GM21786 (cell line): ENCODE measurements at regions not wholly inside any gene's neighbourhood (a gene's known extent, or its start where the extent isn't known, plus 50 kb on each side); places are given as distances from the start of the nearest gene placed in this dataset.

ENCODE experiments used
- ATAC-seq: cut with Tn5 transposase; IDR thresholded peaks from one replicate; pipeline ENCODE4 v1.9.1; 2021; ENCODE audit not compliant: unreplicated experiment

- no peak for ATAC-seq
Measured at GRCh38 chr14:62631176-62631575, 414.1 kb downstream of the KCNH5 start.

GRCh38 chr14:62632771-62633170, 412.5 kb downstream of the KCNH5 start:
- no peak for ATAC-seq

DNA sequence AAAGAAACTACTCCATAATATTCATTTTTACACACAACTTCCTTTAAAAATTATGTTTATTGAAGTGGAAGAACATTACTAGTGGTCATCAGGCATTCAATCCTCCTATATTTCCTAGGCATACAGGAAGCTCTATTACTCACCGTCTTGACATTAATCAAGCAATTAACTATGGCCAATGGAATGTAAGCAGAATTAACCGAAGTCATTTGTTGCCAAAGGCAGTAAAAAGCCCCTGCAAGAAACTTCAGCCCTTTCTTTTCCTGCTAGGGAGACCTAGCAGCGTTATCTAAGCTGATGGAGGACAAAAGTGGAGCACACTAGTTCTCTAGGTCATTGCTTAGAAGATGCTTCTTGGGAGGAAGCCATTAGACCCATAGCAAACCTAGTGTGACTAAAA, 399.6 kb downstream of the KCNH5 start:
- ATAC-seq: no peak
